PFSK-1 (cell line): ENCODE measurements at regions not wholly inside any gene's neighbourhood (a gene's known extent, or its start where the extent isn't known, plus 50 kb on each side); places are given as distances from the start of the nearest gene placed in this dataset.

Experiments used
- POLR2AphosphoS5 ChIP-seq: IDR thresholded peaks from 2 replicates; pipeline ENCODE4 v1.6.1; 2012; ENCODE audit warnings: low read depth, mild to moderate bottlenecking, control low read depth, low read length, moderate library complexity
- SIN3A ChIP-seq: IDR thresholded peaks from 2 replicates; pipeline ENCODE4 v1.6.1; 2012; ENCODE audit warnings: mild to moderate bottlenecking, low read length, moderate library complexity, borderline replicate concordance; ENCODE audit not compliant: insufficient read depth
- TAF1 ChIP-seq: IDR thresholded peaks from 2 replicates; pipeline ENCODE4 v1.6.1; 2012; ENCODE audit warnings: low read length, control low read depth, borderline replicate concordance; ENCODE audit not compliant: insufficient read depth
- TF ChIP-seq, protein P1 (sequence below), 2 experiments: IDR thresholded peaks; 2 replicates each; pipeline versions ENCODE4 v1.6.1 to v1.8.0; 2011 to 2012; ENCODE audit warnings: low read depth in 2 of 2, low read length in 2 of 2, control low read depth in 1 of 2, inconsistent platforms in 1 of 2, mild to moderate bottlenecking in 1 of 2, moderate library complexity in 1 of 2; ENCODE audit not compliant: insufficient read depth in 1 of 2

GRCh38 chr17:79468183-79468944, 142.5 kb downstream of the RBFOX3 start:
- TF ChIP-seq POLR2AphosphoS5 (no peak), TAF1 (no peak), SIN3A (no peak)
- TF ChIP-seq, protein P1, sequence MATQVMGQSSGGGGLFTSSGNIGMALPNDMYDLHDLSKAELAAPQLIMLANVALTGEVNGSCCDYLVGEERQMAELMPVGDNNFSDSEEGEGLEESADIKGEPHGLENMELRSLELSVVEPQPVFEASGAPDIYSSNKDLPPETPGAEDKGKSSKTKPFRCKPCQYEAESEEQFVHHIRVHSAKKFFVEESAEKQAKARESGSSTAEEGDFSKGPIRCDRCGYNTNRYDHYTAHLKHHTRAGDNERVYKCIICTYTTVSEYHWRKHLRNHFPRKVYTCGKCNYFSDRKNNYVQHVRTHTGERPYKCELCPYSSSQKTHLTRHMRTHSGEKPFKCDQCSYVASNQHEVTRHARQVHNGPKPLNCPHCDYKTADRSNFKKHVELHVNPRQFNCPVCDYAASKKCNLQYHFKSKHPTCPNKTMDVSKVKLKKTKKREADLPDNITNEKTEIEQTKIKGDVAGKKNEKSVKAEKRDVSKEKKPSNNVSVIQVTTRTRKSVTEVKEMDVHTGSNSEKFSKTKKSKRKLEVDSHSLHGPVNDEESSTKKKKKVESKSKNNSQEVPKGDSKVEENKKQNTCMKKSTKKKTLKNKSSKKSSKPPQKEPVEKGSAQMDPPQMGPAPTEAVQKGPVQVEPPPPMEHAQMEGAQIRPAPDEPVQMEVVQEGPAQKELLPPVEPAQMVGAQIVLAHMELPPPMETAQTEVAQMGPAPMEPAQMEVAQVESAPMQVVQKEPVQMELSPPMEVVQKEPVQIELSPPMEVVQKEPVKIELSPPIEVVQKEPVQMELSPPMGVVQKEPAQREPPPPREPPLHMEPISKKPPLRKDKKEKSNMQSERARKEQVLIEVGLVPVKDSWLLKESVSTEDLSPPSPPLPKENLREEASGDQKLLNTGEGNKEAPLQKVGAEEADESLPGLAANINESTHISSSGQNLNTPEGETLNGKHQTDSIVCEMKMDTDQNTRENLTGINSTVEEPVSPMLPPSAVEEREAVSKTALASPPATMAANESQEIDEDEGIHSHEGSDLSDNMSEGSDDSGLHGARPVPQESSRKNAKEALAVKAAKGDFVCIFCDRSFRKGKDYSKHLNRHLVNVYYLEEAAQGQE (IDR thresholded peaks at IDR 0.05; ENCODE audit: insufficient read depth in 1 of 2, low read depth in 2 of 2, low read length in 2 of 2), result no peak
